K562 (cell line): ENCODE measurements at regions not wholly inside any gene's neighbourhood (a gene's known extent, or its start where the extent isn't known, plus 50 kb on each side); places are given as distances from the start of the nearest gene placed in this dataset.

Experiments
- BRD9 ChIP-seq: fragments of 450-650 bp; IDR thresholded peaks from 2 replicates; pipeline ENCODE4 v1.6.1; 2018; ENCODE audit warnings: low read depth; ENCODE audit not compliant: partially characterized antibody
- CREB1 ChIP-seq, 2 experiments: sonication (generic) in 1 of 2; formaldehyde crosslinking in 1 of 2; IDR thresholded peaks; 2 replicates each; pipeline versions ENCODE4 v1.6.1 to v1.8.0; 2012 to 2022; ENCODE audit warnings: inconsistent platforms in 1 of 2, mild to moderate bottlenecking in 1 of 2, missing genetic modification reagents in 1 of 2, moderate library complexity in 1 of 2
- CREM ChIP-seq: IDR thresholded peaks from 2 replicates; pipeline ENCODE4 v1.6.1; 2014; ENCODE audit warnings: antibody characterized with exemption, low read depth
- E4F1 ChIP-seq: fragments of 250-450 bp; sonication (Bioruptor Pico); IDR thresholded peaks from 2 replicates; pipeline ENCODE4 v1.5.0; 2021; ENCODE audit warnings: mild to moderate bottlenecking, borderline replicate concordance
- EP300 ChIP-seq: IDR thresholded peaks from 2 replicates; pipeline ENCODE4 v1.6.1; 2012; ENCODE audit warnings: low read length, improper control_type of control experiment
- FOXA3 ChIP-seq, 2 experiments: fragments of 450-650 bp in 1 of 2; sonication (generic) in 1 of 2; formaldehyde crosslinking; IDR thresholded peaks in 1 of 2; conservative IDR thresholded peaks in 1 of 2; 2 replicates each; pipeline versions ENCODE4 v1.4.0 to v1.8.0; 2020 to 2022; ENCODE audit warnings: mild to moderate bottlenecking in 2 of 2, missing genetic modification reagents in 1 of 2
- GTF2F1 ChIP-seq: IDR thresholded peaks from 2 replicates; pipeline ENCODE4 v1.6.1; 2011; ENCODE audit warnings: low read depth, low read length, improper control_type of control experiment
- ILK ChIP-seq: fragments of 450-650 bp; IDR thresholded peaks from 2 replicates; pipeline ENCODE4 v1.6.1; 2016; ENCODE audit warnings: missing genetic modification characterization, low read depth, mild to moderate bottlenecking, missing compliant biosample characterization, moderate library complexity, borderline replicate concordance
- KLF13 ChIP-seq: fragments of 450-650 bp; IDR thresholded peaks from 2 replicates; pipeline ENCODE4 v1.6.1; 2016; ENCODE audit warnings: missing genetic modification characterization, low read depth, mild to moderate bottlenecking, missing compliant biosample characterization, moderate library complexity, borderline replicate concordance
- PHTF2 ChIP-seq: fragments of 250-450 bp; sonication (Bioruptor Pico); IDR thresholded peaks from 2 replicates; pipeline ENCODE4 v1.5.0; 2021; ENCODE audit warnings: mild to moderate bottlenecking
- POU5F1 ChIP-seq: fragments of 150-350 bp; IDR thresholded peaks from 2 replicates; pipeline ENCODE4 v1.6.1; 2014; ENCODE audit warnings: borderline replicate concordance, low read length, low read depth, mild to moderate bottlenecking; ENCODE audit not compliant: partially characterized antibody
- RB1 ChIP-seq: fragments of 450-650 bp; IDR thresholded peaks from 2 replicates; pipeline ENCODE4 v1.6.1; 2017; ENCODE audit warnings: low read depth, mild to moderate bottlenecking
- RFX5 ChIP-seq: IDR thresholded peaks from 2 replicates; pipeline ENCODE4 v1.6.1; 2011; ENCODE audit warnings: low read depth, mild to moderate bottlenecking, improper control_type of control experiment, low read length
- SNRNP70 ChIP-seq: fragments of 200-400 bp; formaldehyde crosslinking; optimal IDR thresholded peaks from 2 replicates; pipeline ENCODE3; 2017; ENCODE audit warnings: low read depth, low read length
- SOX6 ChIP-seq: fragments of 450-650 bp; IDR thresholded peaks from 2 replicates; pipeline ENCODE4 v1.6.1; 2014; ENCODE audit warnings: mild to moderate bottlenecking
- ZKSCAN1 ChIP-seq: fragments of 150-350 bp; IDR thresholded peaks from 2 replicates; pipeline ENCODE4 v1.6.1; 2016; ENCODE audit warnings: low read depth, low read length
- ZNF316 ChIP-seq: fragments of 450-650 bp; IDR thresholded peaks from 2 replicates; pipeline ENCODE4 v1.6.1; 2016
- ZNF395 ChIP-seq: fragments of 200-800 bp; sonication (Bioruptor generic); IDR thresholded peaks from 2 replicates; pipeline ENCODE4 v1.6.1; 2017; ENCODE audit warnings: missing genetic modification characterization, missing compliant biosample characterization
- TF ChIP-seq, protein P1 (sequence below): fragments of 450-650 bp; IDR thresholded peaks from 2 replicates; pipeline ENCODE4 v1.6.1; 2016
- TF ChIP-seq, protein P2 (sequence below): fragments of 250-450 bp; sonication (Bioruptor Pico); IDR thresholded peaks from 2 replicates; pipeline ENCODE4 v1.4.0; 2020; ENCODE audit warnings: mild to moderate bottlenecking, moderate library complexity

DNA sequence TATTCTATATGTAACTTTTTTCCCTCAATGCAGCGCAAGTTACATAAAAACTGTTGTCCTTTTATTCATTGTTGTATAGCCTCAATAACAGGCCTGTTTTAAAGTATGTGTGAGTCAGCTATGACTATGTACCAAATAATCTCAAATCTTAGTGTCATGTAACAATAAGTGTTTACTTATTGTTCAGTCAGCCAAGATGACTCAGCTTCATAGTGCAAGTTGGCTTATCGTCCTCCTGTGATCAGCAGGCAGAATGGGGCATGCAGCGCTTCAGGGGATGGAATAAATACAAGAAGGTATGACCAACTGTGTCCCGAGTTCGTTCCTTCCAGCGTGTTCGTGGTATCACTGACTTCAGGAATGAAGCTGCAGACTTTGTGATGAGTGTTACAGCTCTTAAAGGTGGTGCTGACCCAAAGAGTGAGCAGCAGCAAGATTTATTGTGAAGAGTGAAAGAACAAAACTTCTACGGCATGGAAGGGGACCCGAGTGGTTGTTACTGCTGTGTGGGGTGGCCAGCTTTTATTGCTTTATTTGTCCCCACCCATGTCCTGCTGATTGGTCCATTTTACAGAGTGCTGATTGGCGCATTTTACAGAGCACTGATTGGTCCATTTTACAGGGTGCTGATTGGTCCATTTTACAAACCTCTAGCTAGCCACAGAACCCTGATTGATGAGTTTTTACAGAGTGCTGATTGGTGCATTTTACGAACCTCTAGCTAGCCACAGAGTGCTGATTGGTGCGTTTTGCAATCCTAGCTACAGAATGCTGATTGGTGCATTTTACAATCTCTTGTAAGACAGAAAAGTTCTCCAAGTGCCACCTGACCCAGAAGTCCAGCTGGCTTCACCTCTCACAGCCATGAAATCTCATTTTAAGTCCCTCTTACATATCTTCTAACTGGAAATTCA lies 1016.0 kb downstream of the MCTP2 start (continued):
- TF ChIP-seq E4F1 (CRISPR knock-in tag) (no peak), ZKSCAN1 (no peak), KLF13 (tag) (no peak), ILK (no peak), PHTF2 (CRISPR knock-in tag) (no peak), ZNF316 (peak; percentile 67), RFX5 (no peak), CREM (0 out of 2 replicates have a peak, but pooled peaks have one; percentile 16), GTF2F1 (no peak), BRD9 (no peak), SNRNP70 (no peak), POU5F1 (no peak), CREB1 (IDR thresholded peaks at IDR 0.05) (no peak), CREB1 (CRISPR knock-in tag; IDR thresholded peaks at IDR 0.05) (no peak), ZNF395 (no peak), EP300 (peak; percentile 28; the same call in 1 of the 2 replicates), FOXA3 (CRISPR knock-in tag; conservative IDR thresholded peaks at IDR 0.05 in 1 of 2, IDR thresholded peaks at IDR 0.05 in 1 of 2) (peak; percentile 71 to 84), RB1 (no peak), SOX6 (peak; percentile 99)
- TF ChIP-seq, protein P1, sequence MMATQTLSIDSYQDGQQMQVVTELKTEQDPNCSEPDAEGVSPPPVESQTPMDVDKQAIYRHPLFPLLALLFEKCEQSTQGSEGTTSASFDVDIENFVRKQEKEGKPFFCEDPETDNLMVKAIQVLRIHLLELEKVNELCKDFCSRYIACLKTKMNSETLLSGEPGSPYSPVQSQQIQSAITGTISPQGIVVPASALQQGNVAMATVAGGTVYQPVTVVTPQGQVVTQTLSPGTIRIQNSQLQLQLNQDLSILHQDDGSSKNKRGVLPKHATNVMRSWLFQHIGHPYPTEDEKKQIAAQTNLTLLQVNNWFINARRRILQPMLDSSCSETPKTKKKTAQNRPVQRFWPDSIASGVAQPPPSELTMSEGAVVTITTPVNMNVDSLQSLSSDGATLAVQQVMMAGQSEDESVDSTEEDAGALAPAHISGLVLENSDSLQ = no peak
- TF ChIP-seq, protein P2, sequence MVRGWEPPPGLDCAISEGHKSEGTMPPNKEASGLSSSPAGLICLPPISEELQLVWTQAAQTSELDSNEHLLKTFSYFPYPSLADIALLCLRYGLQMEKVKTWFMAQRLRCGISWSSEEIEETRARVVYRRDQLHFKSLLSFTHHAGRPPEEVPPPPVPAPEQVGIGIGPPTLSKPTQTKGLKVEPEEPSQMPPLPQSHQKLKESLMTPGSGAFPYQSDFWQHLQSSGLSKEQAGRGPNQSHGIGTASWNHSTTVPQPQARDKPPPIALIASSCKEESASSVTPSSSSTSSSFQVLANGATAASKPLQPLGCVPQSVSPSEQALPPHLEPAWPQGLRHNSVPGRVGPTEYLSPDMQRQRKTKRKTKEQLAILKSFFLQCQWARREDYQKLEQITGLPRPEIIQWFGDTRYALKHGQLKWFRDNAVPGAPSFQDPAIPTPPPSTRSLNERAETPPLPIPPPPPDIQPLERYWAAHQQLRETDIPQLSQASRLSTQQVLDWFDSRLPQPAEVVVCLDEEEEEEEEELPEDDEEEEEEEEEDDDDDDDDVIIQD (CRISPR knock-in tag) = no peak
